Nephron (organoid): ENCODE measurements at regions not wholly inside any gene's neighbourhood (a gene's known extent, or its start where the extent isn't known, plus 50 kb on each side); places are given as distances from the start of the nearest gene placed in this dataset.
A peak's percentile ranks its signal among the peaks of the same experiment; 100 is the strongest.

ENCODE experiments used
- H3K27ac Mint-ChIP-seq, 3 experiments: 2 replicates each; pipeline ENCODE4 v1.8.0; 2020; ENCODE audit warnings: mixed read lengths in 3 of 3, mild to moderate bottlenecking in 2 of 3, moderate library complexity in 1 of 3
- H3K27me3 Mint-ChIP-seq: 2 replicates; pipeline ENCODE4 v1.8.0; 2021; ENCODE audit warnings: low read depth, mild to moderate bottlenecking, moderate library complexity, mixed read lengths
- H3K36me3 Mint-ChIP-seq: 2 replicates; pipeline ENCODE4 v1.8.0; 2020; ENCODE audit warnings: low read depth, mixed read lengths
- H3K4me1 Mint-ChIP-seq: 2 replicates; pipeline ENCODE4 v1.8.0; 2020; ENCODE audit warnings: mixed read lengths
- H3K4me3 Mint-ChIP-seq, 3 experiments: 2 replicates each; pipeline ENCODE4 v1.8.0; 2020; ENCODE audit warnings: mild to moderate bottlenecking in 3 of 3, mixed read lengths in 3 of 3, moderate library complexity in 2 of 3
- H3K9me3 Mint-ChIP-seq: 2 replicates; pipeline ENCODE4 v1.8.0; 2020; ENCODE audit warnings: mixed read lengths
- TF ChIP-seq, protein P1 (sequence below), 3 experiments: fragments of 200-600 bp; sonication (generic); IDR thresholded peaks; one replicate each; pipeline ENCODE4 v1.5.0; 2021; ENCODE audit warnings: antibody characterized with exemption in 3 of 3; ENCODE audit not compliant: unreplicated experiment in 3 of 3

DNA sequence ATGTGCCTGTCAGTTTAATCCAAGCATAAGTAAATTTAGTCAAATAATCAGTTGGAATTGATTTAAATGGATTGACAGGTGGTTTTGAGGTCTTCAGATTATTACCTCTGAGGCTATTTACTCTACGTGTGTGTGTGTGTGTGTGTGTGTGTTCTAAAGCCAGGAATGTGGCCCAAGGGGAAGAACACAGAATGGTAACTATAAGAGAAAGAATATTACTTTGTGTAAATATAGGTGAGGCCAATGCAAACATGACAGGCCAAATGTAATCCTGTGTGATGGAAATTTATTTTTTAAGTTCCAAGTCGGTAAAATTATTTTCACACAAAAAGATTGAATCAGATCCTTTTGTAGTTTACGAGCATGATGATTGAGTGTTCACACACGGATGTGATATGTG, 390.0 kb downstream of the PLK2 start:
- TF ChIP-seq, protein P1, sequence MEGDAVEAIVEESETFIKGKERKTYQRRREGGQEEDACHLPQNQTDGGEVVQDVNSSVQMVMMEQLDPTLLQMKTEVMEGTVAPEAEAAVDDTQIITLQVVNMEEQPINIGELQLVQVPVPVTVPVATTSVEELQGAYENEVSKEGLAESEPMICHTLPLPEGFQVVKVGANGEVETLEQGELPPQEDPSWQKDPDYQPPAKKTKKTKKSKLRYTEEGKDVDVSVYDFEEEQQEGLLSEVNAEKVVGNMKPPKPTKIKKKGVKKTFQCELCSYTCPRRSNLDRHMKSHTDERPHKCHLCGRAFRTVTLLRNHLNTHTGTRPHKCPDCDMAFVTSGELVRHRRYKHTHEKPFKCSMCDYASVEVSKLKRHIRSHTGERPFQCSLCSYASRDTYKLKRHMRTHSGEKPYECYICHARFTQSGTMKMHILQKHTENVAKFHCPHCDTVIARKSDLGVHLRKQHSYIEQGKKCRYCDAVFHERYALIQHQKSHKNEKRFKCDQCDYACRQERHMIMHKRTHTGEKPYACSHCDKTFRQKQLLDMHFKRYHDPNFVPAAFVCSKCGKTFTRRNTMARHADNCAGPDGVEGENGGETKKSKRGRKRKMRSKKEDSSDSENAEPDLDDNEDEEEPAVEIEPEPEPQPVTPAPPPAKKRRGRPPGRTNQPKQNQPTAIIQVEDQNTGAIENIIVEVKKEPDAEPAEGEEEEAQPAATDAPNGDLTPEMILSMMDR (IDR thresholded peaks at IDR 0.05; ENCODE audit: unreplicated experiment in 3 of 3), result no peak
- H3K27ac Mint-ChIP-seq, result no peak overlapping the region
- H3K4me3 Mint-ChIP-seq, result no peak overlapping the region
- H3K4me1 Mint-ChIP-seq, result peaks cover 23% of the 10 kb centered on the region
- peaks cover 7% of the 10 kb centered on the region for H3K9me3 Mint-ChIP-seq
- H3K36me3 Mint-ChIP-seq, result no peaks in the 10 kb centered on the region
- H3K27me3 Mint-ChIP-seq, result peaks cover 5% of the 10 kb centered on the region

DNA sequence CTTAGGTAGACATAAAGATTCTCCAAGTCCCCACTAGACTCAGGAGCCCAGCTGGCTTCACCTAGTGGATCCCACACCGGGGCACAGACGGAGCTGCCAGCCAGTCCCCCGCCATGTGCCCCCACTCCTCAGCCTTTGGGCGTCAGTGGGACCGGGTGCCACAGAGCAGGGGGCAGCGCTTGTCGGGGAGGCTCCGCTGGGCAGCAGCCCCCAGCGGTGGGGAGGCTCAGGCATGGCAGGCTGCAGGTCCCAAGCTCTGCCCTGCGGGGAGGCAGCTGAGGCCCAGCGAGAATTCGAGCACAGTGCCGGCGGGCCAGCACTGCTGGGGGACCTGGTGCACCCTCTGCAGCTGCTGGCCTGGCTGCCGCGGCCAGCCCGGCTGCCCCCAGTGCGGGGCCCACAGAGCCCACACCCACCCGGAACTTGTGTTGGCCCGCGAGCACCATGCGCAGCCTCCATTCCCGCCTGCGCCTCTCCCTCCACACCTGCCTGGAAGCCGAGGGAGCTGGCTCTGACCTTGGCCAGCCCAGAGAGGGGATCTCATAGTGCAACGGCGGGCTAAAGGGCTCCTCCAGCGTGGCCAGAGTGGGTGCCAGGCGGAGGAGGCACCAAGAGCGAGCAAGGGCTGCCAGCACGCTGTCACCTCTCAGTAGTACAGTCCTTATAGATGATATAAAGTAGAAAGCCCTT, 390.7 kb downstream of the PLK2 start:
- Mint-ChIP-seq H3K4me3 (no peak overlapping the region), H3K27ac (no peak overlapping the region), H3K27me3 (peaks cover 5% of the 10 kb centered on the region), H3K36me3 (no peaks in the 10 kb centered on the region), H3K4me1 (peaks cover 23% of the 10 kb centered on the region), H3K9me3 (peaks cover 7% of the 10 kb centered on the region)
- TF ChIP-seq, protein P1 (IDR thresholded peaks at IDR 0.05; ENCODE audit: unreplicated experiment in 3 of 3), result no peak

DNA sequence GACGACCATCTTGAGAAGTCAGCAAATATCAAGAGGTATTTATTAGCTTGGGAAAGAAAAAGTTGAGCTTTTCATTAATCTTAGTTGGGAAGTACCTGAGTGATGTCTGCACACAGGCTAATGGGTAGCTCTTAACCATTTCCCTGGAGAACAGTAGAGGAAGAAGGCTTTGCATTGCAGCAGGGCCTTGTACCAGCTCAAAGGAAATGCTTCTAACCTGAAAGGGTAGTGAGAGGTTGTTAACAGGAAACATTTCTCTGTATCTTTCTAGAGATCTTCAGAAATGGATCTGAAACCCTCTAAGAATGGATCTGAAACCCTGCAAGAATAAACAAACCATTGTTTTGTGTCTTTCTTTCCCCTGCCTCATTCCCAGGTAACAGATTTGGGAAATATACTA, 393.3 kb downstream of the PLK2 start:
- H3K27me3 Mint-ChIP-seq, result peaks cover 5% of the 10 kb centered on the region
- no peak overlapping the region for H3K4me3 Mint-ChIP-seq
- TF ChIP-seq, protein P1 (IDR thresholded peaks at IDR 0.05; ENCODE audit: unreplicated experiment in 3 of 3), result no peak
- H3K4me1 Mint-ChIP-seq, result peaks cover under 1% of the 10 kb centered on the region
- no peaks in the 10 kb centered on the region for H3K36me3 Mint-ChIP-seq
- H3K27ac Mint-ChIP-seq, result peak overlapping the region in 1 of 3 experiments; percentile 23
- H3K9me3 Mint-ChIP-seq, result peaks cover 7% of the 10 kb centered on the region

DNA sequence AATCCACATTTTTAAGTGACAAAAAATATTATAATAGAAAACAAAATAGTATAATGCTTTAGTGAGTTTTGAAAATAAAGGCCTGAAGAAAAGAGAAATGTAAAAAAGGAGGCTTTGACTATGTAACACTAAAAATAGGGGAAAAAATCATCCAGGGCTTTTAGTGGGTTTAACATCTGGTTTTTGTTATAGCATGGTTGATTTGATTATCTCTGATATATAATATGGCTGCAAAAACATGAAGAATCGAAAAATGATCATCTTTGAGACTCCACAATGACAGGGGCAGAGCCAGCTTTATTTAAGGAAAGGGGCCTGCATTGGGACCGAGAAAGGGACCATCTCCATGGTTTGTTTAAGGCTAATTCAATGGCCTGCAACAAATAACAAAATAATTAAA, 393.8 kb downstream of the PLK2 start:
- Mint-ChIP-seq H3K27ac (peak overlapping the region in 1 of 3 experiments; percentile 28), H3K36me3 (no peaks in the 10 kb centered on the region)

DNA sequence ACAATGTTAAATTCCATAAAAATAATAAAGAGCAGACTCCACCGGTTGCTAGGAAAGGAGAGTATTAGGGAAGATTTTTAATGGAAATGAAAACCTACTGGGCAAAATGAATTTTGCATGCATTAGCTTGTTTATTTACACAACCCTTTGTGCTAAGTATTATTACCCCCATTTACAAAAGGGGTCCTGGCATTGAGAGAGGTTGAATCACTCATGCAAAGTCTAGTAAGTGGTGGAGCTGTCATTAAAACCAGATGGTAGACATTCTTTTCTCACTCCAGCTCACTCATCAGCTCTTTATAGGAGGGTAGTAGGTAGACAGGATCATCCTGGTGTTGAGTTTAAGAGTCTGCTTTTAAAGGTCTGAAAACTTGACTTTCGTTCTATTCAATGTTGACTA, 395.1 kb downstream of the PLK2 start:
- Mint-ChIP-seq H3K4me1 (peaks cover 18% of the 10 kb centered on the region), H3K4me3 (no peak overlapping the region), H3K9me3 (peaks cover 7% of the 10 kb centered on the region), H3K27me3 (peaks cover 5% of the 10 kb centered on the region), H3K27ac (no peak overlapping the region), H3K36me3 (no peaks in the 10 kb centered on the region)
- TF ChIP-seq, protein P1 (IDR thresholded peaks at IDR 0.05; ENCODE audit: unreplicated experiment in 3 of 3), result no peak

More for the DNA sequence above, 393.8 kb downstream of the PLK2 start:
- peaks cover 7% of the 10 kb centered on the region for H3K9me3 Mint-ChIP-seq
- TF ChIP-seq, protein P1 (IDR thresholded peaks at IDR 0.05; ENCODE audit: unreplicated experiment in 3 of 3), result no peak
- peaks cover 5% of the 10 kb centered on the region for H3K4me1 Mint-ChIP-seq
- H3K27me3 Mint-ChIP-seq, result peaks cover 5% of the 10 kb centered on the region
- H3K4me3 Mint-ChIP-seq, result no peak overlapping the region

DNA sequence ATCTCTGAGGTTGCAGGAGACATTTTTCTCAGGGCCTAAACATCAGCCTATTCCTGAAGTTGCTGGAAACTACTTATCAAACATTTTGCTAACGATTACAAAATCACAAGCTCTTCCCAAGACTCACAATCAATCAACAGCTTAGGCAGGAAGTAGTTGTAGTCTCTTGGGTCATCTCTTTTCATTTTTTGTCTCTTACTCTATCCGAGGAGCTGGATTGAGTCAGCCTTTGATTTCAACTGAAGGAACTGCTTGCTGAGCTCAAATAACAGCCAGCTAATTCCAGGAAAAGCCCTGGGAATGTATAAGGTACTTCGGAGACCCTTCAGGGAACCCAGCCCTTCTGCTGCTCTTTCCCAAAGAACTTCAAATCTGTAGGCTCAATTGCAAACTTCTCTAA, 398.9 kb downstream of the PLK2 start:
- TF ChIP-seq, protein P1 (IDR thresholded peaks at IDR 0.05; ENCODE audit: unreplicated experiment in 3 of 3), result no peak
- Mint-ChIP-seq H3K9me3 (peaks cover 11% of the 10 kb centered on the region), H3K27ac (peak overlapping the region; percentile 7 to 43 (median 8)), H3K27me3 (no peaks in the 10 kb centered on the region), H3K4me3 (no peak overlapping the region), H3K36me3 (no peaks in the 10 kb centered on the region), H3K4me1 (peaks cover 21% of the 10 kb centered on the region)
